ENCODE measurements at regions not wholly inside any gene's neighbourhood (a gene's known extent, or its start where the extent isn't known, plus 50 kb on each side); places are given as distances from the start of the nearest gene placed in this dataset.

DNA sequence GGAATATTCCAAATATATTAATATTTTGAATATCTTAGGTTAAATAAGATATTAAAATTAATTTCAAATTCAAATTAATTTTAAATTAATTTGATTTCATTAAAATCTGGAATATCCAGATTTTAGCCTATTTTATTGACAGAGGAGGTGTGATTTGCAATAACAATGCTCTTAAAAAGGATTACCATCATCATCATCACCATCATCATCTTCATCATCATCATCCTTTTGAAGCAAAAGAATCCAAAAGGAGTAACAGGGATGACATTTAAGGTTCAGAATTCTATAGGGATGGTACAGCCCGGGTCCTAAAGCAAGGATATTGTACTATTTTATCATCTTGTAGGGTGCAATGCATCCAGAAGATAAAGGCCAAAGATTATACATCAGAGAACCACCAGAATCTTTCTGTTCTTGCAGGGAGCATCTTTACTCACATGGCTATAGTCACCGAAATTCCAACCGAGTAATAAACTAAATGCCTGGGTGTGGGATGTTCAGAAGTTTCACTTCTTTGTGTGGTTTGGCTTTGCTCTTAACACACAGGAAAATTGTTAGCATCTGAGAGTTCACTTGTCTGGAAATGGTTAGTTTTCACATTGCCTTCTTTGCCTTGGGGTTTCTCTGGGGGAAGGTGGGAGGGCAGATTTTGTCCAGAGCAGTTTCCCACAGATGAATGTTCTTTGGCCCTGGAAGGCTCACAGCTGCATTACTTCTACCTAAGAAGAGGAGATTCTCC, 99.1 kb upstream of the ITGA6 start:
- Histone ChIP-seq H3K27ac (ENCODE audit: low read depth, low read length, poor library complexity, severe bottlenecking) (no peak overlapping the region), H3K4me2 (ENCODE audit: low read length) (no peak overlapping the region), H3K36me3 (ENCODE audit: insufficient read depth, low read length) (no peaks in the 10 kb centered on the region), H3K4me1 (ENCODE audit: insufficient read depth, low read length, poor library complexity, severe bottlenecking) (no peaks in the 10 kb centered on the region), H2AFZ (ENCODE audit: low read length) (no peak overlapping the region), H3K4me3 (ENCODE audit: low read depth, low read length, poor library complexity, severe bottlenecking) (no peak overlapping the region), H4K20me1 (ENCODE audit: insufficient read depth, low read length) (no peaks in the 10 kb centered on the region), H3K79me2 (ENCODE audit: insufficient read depth, low read depth, low read length) (no peaks in the 10 kb centered on the region), H3K9me3 (ENCODE audit: low read length) (no peaks in the 10 kb centered on the region), H3K9me2 (ENCODE audit: insufficient read depth, low read length) (no peaks in the 10 kb centered on the region)
- TF ChIP-seq EZH2phosphoT487 (IDR thresholded peaks at IDR 0.05; ENCODE audit: borderline replicate concordance, low read depth, low read length): no peak
- TF ChIP-seq, protein P1, sequence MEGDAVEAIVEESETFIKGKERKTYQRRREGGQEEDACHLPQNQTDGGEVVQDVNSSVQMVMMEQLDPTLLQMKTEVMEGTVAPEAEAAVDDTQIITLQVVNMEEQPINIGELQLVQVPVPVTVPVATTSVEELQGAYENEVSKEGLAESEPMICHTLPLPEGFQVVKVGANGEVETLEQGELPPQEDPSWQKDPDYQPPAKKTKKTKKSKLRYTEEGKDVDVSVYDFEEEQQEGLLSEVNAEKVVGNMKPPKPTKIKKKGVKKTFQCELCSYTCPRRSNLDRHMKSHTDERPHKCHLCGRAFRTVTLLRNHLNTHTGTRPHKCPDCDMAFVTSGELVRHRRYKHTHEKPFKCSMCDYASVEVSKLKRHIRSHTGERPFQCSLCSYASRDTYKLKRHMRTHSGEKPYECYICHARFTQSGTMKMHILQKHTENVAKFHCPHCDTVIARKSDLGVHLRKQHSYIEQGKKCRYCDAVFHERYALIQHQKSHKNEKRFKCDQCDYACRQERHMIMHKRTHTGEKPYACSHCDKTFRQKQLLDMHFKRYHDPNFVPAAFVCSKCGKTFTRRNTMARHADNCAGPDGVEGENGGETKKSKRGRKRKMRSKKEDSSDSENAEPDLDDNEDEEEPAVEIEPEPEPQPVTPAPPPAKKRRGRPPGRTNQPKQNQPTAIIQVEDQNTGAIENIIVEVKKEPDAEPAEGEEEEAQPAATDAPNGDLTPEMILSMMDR (conservative IDR thresholded peaks at IDR 0.05; ENCODE audit: low read length): no peak
- DNase-seq (ENCODE audit: low spot score): no peak
- ChIA-PET CTCF (ENCODE audit: unreplicated experiment) (no interaction called here), POLR2A (no interaction called here)
- intact Hi-C loops (cut with micrococcal nuclease; ENCODE audit: unreplicated experiment): no loop called here
- no TSS peak for BruUV-seq (replicated peaks)

DNA sequence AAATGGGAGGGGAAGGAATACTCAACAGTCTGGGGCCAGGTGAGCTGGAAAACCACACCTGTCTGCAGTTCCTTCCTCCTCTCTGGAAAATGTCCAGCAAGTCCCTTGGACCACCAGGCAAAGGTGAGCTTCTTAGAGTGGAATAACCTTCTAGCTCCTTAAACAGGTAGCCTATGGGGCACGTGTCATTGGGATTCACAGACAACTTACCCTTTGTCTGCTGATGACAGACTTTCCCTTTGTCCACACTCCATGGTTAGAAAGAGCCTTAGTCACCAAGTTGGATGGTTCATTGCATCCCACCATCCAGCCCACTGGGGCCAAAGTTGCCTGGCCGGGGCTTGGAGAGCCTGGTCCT, 98.0 kb upstream of the ITGA6 start:
- no TSS peak for BruUV-seq (replicated peaks)
- POLR2A ChIA-PET: no interaction called here

More for the DNA sequence above, 98.0 kb upstream of the ITGA6 start:
- Histone ChIP-seq H3K9me3 (ENCODE audit: low read length) (no peaks in the 10 kb centered on the region), H2AFZ (ENCODE audit: low read length) (no peak overlapping the region), H4K20me1 (ENCODE audit: insufficient read depth, low read length) (no peaks in the 10 kb centered on the region), H3K36me3 (ENCODE audit: insufficient read depth, low read length) (no peaks in the 10 kb centered on the region), H3K9me2 (ENCODE audit: insufficient read depth, low read length) (no peaks in the 10 kb centered on the region), H3K4me3 (ENCODE audit: low read depth, low read length, poor library complexity, severe bottlenecking) (no peak overlapping the region), H3K4me1 (ENCODE audit: insufficient read depth, low read length, poor library complexity, severe bottlenecking) (no peaks in the 10 kb centered on the region), H3K27ac (ENCODE audit: low read depth, low read length, poor library complexity, severe bottlenecking) (no peak overlapping the region), H3K4me2 (ENCODE audit: low read length) (no peak overlapping the region), H3K79me2 (ENCODE audit: insufficient read depth, low read depth, low read length) (no peaks in the 10 kb centered on the region)
- DNase-seq (ENCODE audit: low spot score): no peak
- intact Hi-C loops (cut with micrococcal nuclease; ENCODE audit: unreplicated experiment): no loop called here
- TF ChIP-seq EZH2phosphoT487 (IDR thresholded peaks at IDR 0.05; ENCODE audit: borderline replicate concordance, low read depth, low read length): no peak
- TF ChIP-seq, protein P1 (conservative IDR thresholded peaks at IDR 0.05; ENCODE audit: low read length): no peak
- CTCF ChIA-PET (ENCODE audit: unreplicated experiment): no interaction called here
